ENCODE measurements at regions not wholly inside any gene's neighbourhood (a gene's known extent, or its start where the extent isn't known, plus 50 kb on each side); places are given as distances from the start of the nearest gene placed in this dataset.

DNA sequence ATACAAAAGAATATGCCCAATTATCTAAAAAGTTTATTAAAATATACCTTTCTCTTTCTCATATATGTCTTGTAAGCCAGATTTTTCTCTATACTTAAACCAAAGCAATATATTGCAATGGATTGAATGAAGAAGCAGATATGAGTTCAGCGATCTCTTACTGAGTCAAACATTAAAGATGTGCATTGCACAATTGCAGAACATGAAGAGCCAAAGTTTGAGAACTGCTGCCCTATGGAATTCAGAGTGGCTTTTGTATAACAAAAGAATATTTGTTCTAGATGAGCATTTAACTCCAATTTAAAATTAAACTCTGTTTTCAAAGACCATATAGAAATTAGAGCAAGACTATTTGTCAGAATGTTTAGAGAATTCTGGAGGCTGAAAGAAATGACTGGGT lies 519.0 kb upstream of the DAB2 start:
- Histone ChIP-seq H4K5ac (ENCODE audit: insufficient read length, low read depth, low read length) (no peak overlapping the region), H3K79me2 (ENCODE audit: insufficient read depth, low read length) (no peaks in the 10 kb centered on the region), H3K4me2 (ENCODE audit: insufficient read depth, insufficient read length, low read length) (no peak overlapping the region), H2AK5ac (ENCODE audit: insufficient read length, low read length) (no peak overlapping the region), H3K56ac (ENCODE audit: insufficient read length, low read depth, low read length) (no peak overlapping the region), H3K9me3 (ENCODE audit: control insufficient read depth, low read depth, low read length) (no peaks in the 10 kb centered on the region), H4K8ac (replicated peaks; ENCODE audit: insufficient read length, low read depth, low read length) (no peak overlapping the region), H2BK15ac (ENCODE audit: low read depth, low read length) (no peak overlapping the region), H4K20me1 (ENCODE audit: control insufficient read depth, insufficient read depth, insufficient read length) (no peaks in the 10 kb centered on the region), H3K27me3 (ENCODE audit: insufficient read depth, low read length) (no peaks in the 10 kb centered on the region), H3K27ac (ENCODE audit: insufficient read length, low read depth, low read length) (no peak overlapping the region), H3K18ac (ENCODE audit: insufficient read length, low read depth, low read length) (no peak overlapping the region), H2BK20ac (ENCODE audit: low read depth, low read length, poor library complexity, severe bottlenecking) (no peak overlapping the region), H2AFZ (ENCODE audit: low read length) (no peak overlapping the region), H4K91ac (ENCODE audit: insufficient read length, low read depth, low read length) (no peak overlapping the region), H3K79me1 (ENCODE audit: insufficient read depth, low read depth, low read length, poor library complexity, severe bottlenecking) (no peaks in the 10 kb centered on the region), H3K4ac (ENCODE audit: low read depth, low read length) (no peak overlapping the region), H3K9ac (ENCODE audit: extremely low read depth, insufficient read length, low read length) (no peak overlapping the region), H2BK120ac (ENCODE audit: low read depth, low read length, poor library complexity, severe bottlenecking) (no peak overlapping the region), H2BK5ac (ENCODE audit: insufficient read length, low read length) (no peak overlapping the region), H3K23ac (ENCODE audit: insufficient read length, low read depth, low read length) (no peak overlapping the region), H3T11ph (ENCODE audit: low read length) (no peak overlapping the region), H3K4me1 (ENCODE audit: insufficient read depth, low read length) (no peaks in the 10 kb centered on the region), H2BK12ac (ENCODE audit: insufficient read length, low read depth, low read length) (no peak overlapping the region), H3K14ac (ENCODE audit: insufficient read depth, low read length) (no peak overlapping the region), H3K23me2 (ENCODE audit: insufficient read length, low read depth, low read length, poor library complexity, severe bottlenecking) (no peaks in the 10 kb centered on the region)
- Mint-ChIP-seq H3K9me3 (no peaks in the 10 kb centered on the region), H3K36me3 (ENCODE audit: insufficient read depth in 1 of 3, low read depth in 3 of 3) (no peaks in the 10 kb centered on the region), H3K4me1 (no peaks in the 10 kb centered on the region), H3K27ac (no peak overlapping the region), H3K27me3 (ENCODE audit: low read depth) (no peaks in the 10 kb centered on the region; the same call in 1 of the 2 replicates), H3K4me3 (no peak overlapping the region)
- no peak for DNase-seq
- WGBS (ENCODE audit: extremely low coverage, insufficient read length, low lambda C conversion rate): no CpG with 5 or more reads among the region's 1 CpG
- TF ChIP-seq, protein P1, sequence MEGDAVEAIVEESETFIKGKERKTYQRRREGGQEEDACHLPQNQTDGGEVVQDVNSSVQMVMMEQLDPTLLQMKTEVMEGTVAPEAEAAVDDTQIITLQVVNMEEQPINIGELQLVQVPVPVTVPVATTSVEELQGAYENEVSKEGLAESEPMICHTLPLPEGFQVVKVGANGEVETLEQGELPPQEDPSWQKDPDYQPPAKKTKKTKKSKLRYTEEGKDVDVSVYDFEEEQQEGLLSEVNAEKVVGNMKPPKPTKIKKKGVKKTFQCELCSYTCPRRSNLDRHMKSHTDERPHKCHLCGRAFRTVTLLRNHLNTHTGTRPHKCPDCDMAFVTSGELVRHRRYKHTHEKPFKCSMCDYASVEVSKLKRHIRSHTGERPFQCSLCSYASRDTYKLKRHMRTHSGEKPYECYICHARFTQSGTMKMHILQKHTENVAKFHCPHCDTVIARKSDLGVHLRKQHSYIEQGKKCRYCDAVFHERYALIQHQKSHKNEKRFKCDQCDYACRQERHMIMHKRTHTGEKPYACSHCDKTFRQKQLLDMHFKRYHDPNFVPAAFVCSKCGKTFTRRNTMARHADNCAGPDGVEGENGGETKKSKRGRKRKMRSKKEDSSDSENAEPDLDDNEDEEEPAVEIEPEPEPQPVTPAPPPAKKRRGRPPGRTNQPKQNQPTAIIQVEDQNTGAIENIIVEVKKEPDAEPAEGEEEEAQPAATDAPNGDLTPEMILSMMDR (conservative IDR thresholded peaks at IDR 0.05): no peak

Data from H9 (cell line).